ENCODE measurements at regions not wholly inside any gene's neighbourhood (a gene's known extent, or its start where the extent isn't known, plus 50 kb on each side); places are given as distances from the start of the nearest gene placed in this dataset.

DNA sequence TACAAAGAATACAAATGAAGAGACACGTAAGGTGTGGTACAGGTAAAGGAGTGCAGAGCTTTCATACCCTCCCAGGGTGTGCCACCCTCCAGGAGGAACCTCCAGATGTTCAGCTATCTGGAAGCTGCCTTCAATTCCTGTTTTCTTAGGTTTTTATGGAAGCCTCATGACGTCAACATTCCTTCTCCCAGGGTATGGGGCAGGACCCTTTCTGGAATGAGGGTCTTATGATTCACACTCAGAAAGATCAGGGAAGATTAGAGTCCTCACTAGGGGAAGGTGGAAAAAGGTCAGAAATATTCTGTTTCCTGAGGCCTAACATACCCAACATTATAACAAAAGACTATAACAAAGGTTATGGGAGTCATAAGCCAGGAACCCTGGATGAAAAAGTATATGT lies 99.8 kb upstream of the PLCL2 start:
- TF ChIP-seq, protein P1, sequence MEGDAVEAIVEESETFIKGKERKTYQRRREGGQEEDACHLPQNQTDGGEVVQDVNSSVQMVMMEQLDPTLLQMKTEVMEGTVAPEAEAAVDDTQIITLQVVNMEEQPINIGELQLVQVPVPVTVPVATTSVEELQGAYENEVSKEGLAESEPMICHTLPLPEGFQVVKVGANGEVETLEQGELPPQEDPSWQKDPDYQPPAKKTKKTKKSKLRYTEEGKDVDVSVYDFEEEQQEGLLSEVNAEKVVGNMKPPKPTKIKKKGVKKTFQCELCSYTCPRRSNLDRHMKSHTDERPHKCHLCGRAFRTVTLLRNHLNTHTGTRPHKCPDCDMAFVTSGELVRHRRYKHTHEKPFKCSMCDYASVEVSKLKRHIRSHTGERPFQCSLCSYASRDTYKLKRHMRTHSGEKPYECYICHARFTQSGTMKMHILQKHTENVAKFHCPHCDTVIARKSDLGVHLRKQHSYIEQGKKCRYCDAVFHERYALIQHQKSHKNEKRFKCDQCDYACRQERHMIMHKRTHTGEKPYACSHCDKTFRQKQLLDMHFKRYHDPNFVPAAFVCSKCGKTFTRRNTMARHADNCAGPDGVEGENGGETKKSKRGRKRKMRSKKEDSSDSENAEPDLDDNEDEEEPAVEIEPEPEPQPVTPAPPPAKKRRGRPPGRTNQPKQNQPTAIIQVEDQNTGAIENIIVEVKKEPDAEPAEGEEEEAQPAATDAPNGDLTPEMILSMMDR (IDR thresholded peaks at IDR 0.05) = no peak
- H3K27ac Mint-ChIP-seq = no peak overlapping the region
- intact Hi-C loops (cut with DNase I, micrococcal nuclease) = no loop called here
- ATAC-seq (ENCODE audit: poor library complexity) = no peak
- POLR2A ChIA-PET = no interaction called here
- no peak overlapping the region for H3K4me3 Mint-ChIP-seq
- Histone ChIP-seq H3K27ac (ENCODE audit: low read depth in 1 of 2, low read length in 2 of 2) (no peak overlapping the region), H3K9me3 (ENCODE audit: control insufficient read depth in 1 of 2, insufficient read depth in 1 of 2, low read length in 2 of 2) (no peaks in the 10 kb centered on the region), H3K4me3 (ENCODE audit: low read length) (no peak overlapping the region), H3K36me3 (ENCODE audit: insufficient read depth, low read length) (no peaks in the 10 kb centered on the region), H3K4me1 (ENCODE audit: insufficient read depth, low read length) (no peaks in the 10 kb centered on the region), H3K27me3 (ENCODE audit: control insufficient read depth in 1 of 2, insufficient read depth in 2 of 2, low read length in 2 of 2) (no peaks in the 10 kb centered on the region)
- H3K36me3 Mint-ChIP-seq (ENCODE audit: low read depth) = no peaks in the 10 kb centered on the region
- H3K9me3 Mint-ChIP-seq = no peaks in the 10 kb centered on the region
- CTCF ChIA-PET = no interaction called here
- no peaks in the 10 kb centered on the region for H3K4me1 Mint-ChIP-seq (ENCODE audit: low read depth)
- no peak for DNase-seq
- no peaks in the 10 kb centered on the region for H3K27me3 Mint-ChIP-seq

DNA sequence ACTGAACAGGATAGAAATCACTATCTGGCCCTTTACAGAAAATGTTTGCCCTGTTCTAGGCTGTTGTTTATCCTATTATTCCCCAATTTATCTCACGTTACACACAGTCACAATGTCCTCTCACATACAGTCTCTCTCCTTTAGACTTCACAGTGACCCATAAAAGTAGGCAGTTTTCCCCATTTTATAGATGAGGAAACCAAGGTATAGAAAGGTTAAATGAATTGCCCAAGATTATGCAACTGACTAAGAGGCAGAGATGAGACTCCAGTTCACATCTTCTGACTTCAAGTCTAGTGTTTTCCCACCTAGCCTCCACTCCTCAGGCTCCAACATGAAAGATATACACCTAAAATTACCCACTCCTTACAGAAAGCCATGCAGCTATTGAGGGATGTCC lies 99.3 kb upstream of the PLCL2 start:
- Histone ChIP-seq H3K4me1 (ENCODE audit: insufficient read depth, low read length) (no peaks in the 10 kb centered on the region), H3K27me3 (ENCODE audit: control insufficient read depth in 1 of 2, insufficient read depth in 2 of 2, low read length in 2 of 2) (no peaks in the 10 kb centered on the region), H3K9me3 (ENCODE audit: control insufficient read depth in 1 of 2, insufficient read depth in 1 of 2, low read length in 2 of 2) (no peaks in the 10 kb centered on the region), H3K36me3 (ENCODE audit: insufficient read depth, low read length) (no peaks in the 10 kb centered on the region), H3K27ac (ENCODE audit: low read depth in 1 of 2, low read length in 2 of 2) (no peak overlapping the region), H3K4me3 (ENCODE audit: low read length) (no peak overlapping the region)
- no peak for DNase-seq
- ATAC-seq (ENCODE audit: poor library complexity) = no peak
- TF ChIP-seq, protein P1 (IDR thresholded peaks at IDR 0.05) = no peak
- Mint-ChIP-seq H3K9me3 (no peaks in the 10 kb centered on the region), H3K27me3 (no peaks in the 10 kb centered on the region), H3K36me3 (ENCODE audit: low read depth) (no peaks in the 10 kb centered on the region), H3K4me3 (no peak overlapping the region), H3K4me1 (ENCODE audit: low read depth) (peaks cover 5% of the 10 kb centered on the region), H3K27ac (no peak overlapping the region)
- CTCF ChIA-PET = no interaction called here
- intact Hi-C loops (cut with DNase I, micrococcal nuclease) = no loop called here
- POLR2A ChIA-PET = interaction anchor here (0.7 kb wide), 1 partner anchor 335 kb away, joined by 3 read pairs; no protein-coding TSS in a partner anchor

DNA sequence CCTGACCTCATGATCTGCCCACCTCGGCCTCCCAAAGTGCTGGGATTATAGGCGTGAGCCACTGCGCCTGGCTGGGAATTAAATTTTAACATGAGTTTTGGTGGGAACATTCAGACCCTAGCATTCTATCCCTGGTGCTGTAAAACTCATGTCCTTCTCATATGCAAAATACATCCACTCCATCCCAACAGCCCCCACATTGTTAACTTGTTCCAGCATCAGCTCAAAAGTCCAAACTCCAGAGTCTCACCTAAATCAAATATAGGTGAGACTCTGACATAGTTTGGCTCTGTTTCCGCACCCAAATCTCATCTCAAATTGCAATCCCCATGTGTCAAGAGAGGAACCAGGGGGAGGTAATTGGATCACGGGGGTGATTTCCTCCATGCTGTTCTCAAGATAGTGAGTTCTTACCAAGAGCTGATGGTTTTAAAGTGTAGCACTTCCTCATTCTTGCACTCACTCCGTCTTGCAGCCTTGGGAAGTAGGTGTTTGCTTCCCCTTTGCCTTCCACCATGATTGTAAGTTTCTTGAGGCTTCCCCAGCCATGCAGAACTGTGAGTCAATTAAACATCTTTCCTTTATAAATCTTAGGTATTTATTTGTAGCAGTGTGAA lies 96.2 kb upstream of the PLCL2 start:
- Mint-ChIP-seq H3K9me3 (no peaks in the 10 kb centered on the region), H3K4me1 (ENCODE audit: low read depth) (peaks cover 6% of the 10 kb centered on the region), H3K36me3 (ENCODE audit: low read depth) (no peaks in the 10 kb centered on the region), H3K27me3 (no peaks in the 10 kb centered on the region), H3K4me3 (no peak overlapping the region), H3K27ac (no peak overlapping the region)
- intact Hi-C loops (cut with DNase I, micrococcal nuclease) = no loop called here
- TF ChIP-seq, protein P1 (IDR thresholded peaks at IDR 0.05) = no peak
- Histone ChIP-seq H3K9me3 (ENCODE audit: control insufficient read depth in 1 of 2, insufficient read depth in 1 of 2, low read length in 2 of 2) (no peaks in the 10 kb centered on the region), H3K27ac (ENCODE audit: low read depth in 1 of 2, low read length in 2 of 2) (no peak overlapping the region), H3K4me3 (ENCODE audit: low read length) (no peak overlapping the region), H3K27me3 (ENCODE audit: control insufficient read depth in 1 of 2, insufficient read depth in 2 of 2, low read length in 2 of 2) (no peaks in the 10 kb centered on the region), H3K36me3 (ENCODE audit: insufficient read depth, low read length) (no peaks in the 10 kb centered on the region), H3K4me1 (ENCODE audit: insufficient read depth, low read length) (no peaks in the 10 kb centered on the region)
- ChIA-PET POLR2A (no interaction called here), CTCF (interaction anchor here (0.8 kb wide), 1 partner anchor 40 kb away, joined by 3 read pairs; no protein-coding TSS in a partner anchor)
- ATAC-seq (ENCODE audit: poor library complexity) (no peak), DNase-seq (peak in 2 of 14 experiments; percentile 22 to 31)
